NB4 (cell line): ENCODE measurements at regions not wholly inside any gene's neighbourhood (a gene's known extent, or its start where the extent isn't known, plus 50 kb on each side); places are given as distances from the start of the nearest gene placed in this dataset.

Experiments used
- MYC ChIP-seq: IDR thresholded peaks from 2 replicates; pipeline ENCODE4 v1.6.1; 2011; ENCODE audit warnings: low read depth, low read length
- POLR2A ChIP-seq: IDR thresholded peaks from 2 replicates; pipeline ENCODE4 v1.6.1; 2011; ENCODE audit warnings: mild to moderate bottlenecking; ENCODE audit not compliant: insufficient read length; ENCODE audit errors: extremely low read depth
- TF ChIP-seq, protein P1 (sequence below): IDR thresholded peaks from one replicate; pipeline ENCODE4 v1.5.1; 2012; ENCODE audit warnings: low read depth, low read length
- TF ChIP-seq, protein P2 (sequence below): IDR thresholded peaks from 2 replicates; pipeline ENCODE4 v1.6.1; 2011; ENCODE audit warnings: low read depth, low read length

GRCh38 chr10:31635009-31635408 lies 293.6 kb downstream of the ARHGAP12 start:
- TF ChIP-seq POLR2A: no peak
- TF ChIP-seq, protein P1, sequence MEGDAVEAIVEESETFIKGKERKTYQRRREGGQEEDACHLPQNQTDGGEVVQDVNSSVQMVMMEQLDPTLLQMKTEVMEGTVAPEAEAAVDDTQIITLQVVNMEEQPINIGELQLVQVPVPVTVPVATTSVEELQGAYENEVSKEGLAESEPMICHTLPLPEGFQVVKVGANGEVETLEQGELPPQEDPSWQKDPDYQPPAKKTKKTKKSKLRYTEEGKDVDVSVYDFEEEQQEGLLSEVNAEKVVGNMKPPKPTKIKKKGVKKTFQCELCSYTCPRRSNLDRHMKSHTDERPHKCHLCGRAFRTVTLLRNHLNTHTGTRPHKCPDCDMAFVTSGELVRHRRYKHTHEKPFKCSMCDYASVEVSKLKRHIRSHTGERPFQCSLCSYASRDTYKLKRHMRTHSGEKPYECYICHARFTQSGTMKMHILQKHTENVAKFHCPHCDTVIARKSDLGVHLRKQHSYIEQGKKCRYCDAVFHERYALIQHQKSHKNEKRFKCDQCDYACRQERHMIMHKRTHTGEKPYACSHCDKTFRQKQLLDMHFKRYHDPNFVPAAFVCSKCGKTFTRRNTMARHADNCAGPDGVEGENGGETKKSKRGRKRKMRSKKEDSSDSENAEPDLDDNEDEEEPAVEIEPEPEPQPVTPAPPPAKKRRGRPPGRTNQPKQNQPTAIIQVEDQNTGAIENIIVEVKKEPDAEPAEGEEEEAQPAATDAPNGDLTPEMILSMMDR: no peak
- no peak for TF ChIP-seq MYC
- TF ChIP-seq, protein P2, sequence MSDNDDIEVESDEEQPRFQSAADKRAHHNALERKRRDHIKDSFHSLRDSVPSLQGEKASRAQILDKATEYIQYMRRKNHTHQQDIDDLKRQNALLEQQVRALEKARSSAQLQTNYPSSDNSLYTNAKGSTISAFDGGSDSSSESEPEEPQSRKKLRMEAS: no peak
